H1 (cell line): ENCODE measurements at regions not wholly inside any gene's neighbourhood (a gene's known extent, or its start where the extent isn't known, plus 50 kb on each side); places are given as distances from the start of the nearest gene placed in this dataset.
A peak's percentile ranks its signal among the peaks of the same experiment; 100 is the strongest.

Experiments
- CTCF ChIA-PET: fragments of 300-600 bp; sonication (Branson Sonifier 250); formaldehyde crosslinking; loops from one replicate; lab custom pipeline; 2021; ENCODE audit not compliant: partially characterized antibody; lab: Charles Lee
- POLR2A ChIA-PET: fragments of 300-600 bp; sonication (Branson Sonifier 250); formaldehyde crosslinking; loops from one replicate; lab custom pipeline; 2021; ENCODE audit warnings: inconsistent platforms; ENCODE audit not compliant: partially characterized antibody; lab: Charles Lee
- DNase-seq, 2 experiments: peaks; one replicate each; pipeline versions ENCODE4 v3.0.0 to v3.0.0-alpha.2; 2010 to 2022; ENCODE audit warnings: low spot score in 2 of 2, low read depth in 1 of 2, mixed read lengths in 1 of 2
- FAIRE-seq: peaks from 2 replicates; lab custom pipeline; 2011; peaks lifted over from hg19 to GRCh38; lab: Jason Lieb, UNC
- H2AFZ ChIP-seq: 2 replicates; pipeline ENCODE4 v1.8.1; 2012; ENCODE audit warnings: low read length, inconsistent platforms
- H2AK5ac ChIP-seq: 2 replicates; pipeline ENCODE4 v1.6.1; 2013; ENCODE audit warnings: low read depth, low read length
- H2BK120ac ChIP-seq: replicated peaks from 2 replicates; pipeline ENCODE3; 2013; ENCODE audit warnings: low read depth, low read length, inconsistent platforms
- H2BK12ac ChIP-seq: 2 replicates; pipeline ENCODE4 v1.6.1; 2013; ENCODE audit warnings: low read depth, low read length
- H2BK15ac ChIP-seq: 2 replicates; pipeline ENCODE4 v1.6.1; 2013; ENCODE audit warnings: low read length
- H2BK20ac ChIP-seq: 2 replicates; pipeline ENCODE4 v1.6.1; 2013; ENCODE audit warnings: low read length
- H2BK5ac ChIP-seq: 2 replicates; pipeline ENCODE4 v1.6.1; 2013; ENCODE audit warnings: low read depth, low read length
- H3K14ac ChIP-seq: 2 replicates; pipeline ENCODE4 v1.6.1; 2013; ENCODE audit warnings: inconsistent platforms; ENCODE audit not compliant: insufficient read length
- H3K18ac ChIP-seq: 2 replicates; pipeline ENCODE4 v1.6.1; 2013; ENCODE audit warnings: low read length; ENCODE audit errors: extremely low read depth
- H3K23ac ChIP-seq: 2 replicates; pipeline ENCODE4 v1.6.1; 2013; ENCODE audit warnings: inconsistent platforms; ENCODE audit not compliant: insufficient read length
- H3K23me2 ChIP-seq: 2 replicates; pipeline ENCODE4 v1.6.1; 2013; ENCODE audit warnings: low read depth, low read length
- H3K27ac ChIP-seq: 2 replicates; pipeline ENCODE4 v1.6.1; 2011; ENCODE audit warnings: low read depth, low read length, inconsistent platforms
- H3K27me3 ChIP-seq, 4 experiments: replicated peaks in 1 of 4; 1 replicate in 1 of 4; 2 replicates in 3 of 4; pipeline versions ENCODE4 v1.6.1 to v1.8.1; 2011 to 2013; ENCODE audit warnings: low read length in 3 of 4, mild to moderate bottlenecking in 3 of 4, inconsistent platforms in 2 of 4, mixed read lengths in 2 of 4, moderate library complexity in 1 of 4; ENCODE audit not compliant: control insufficient read depth in 3 of 4, insufficient read depth in 3 of 4; ENCODE audit errors: extremely low read depth in 1 of 4
- H3K36me3 ChIP-seq, 4 experiments: 2 replicates each; pipeline versions ENCODE4 v1.6.1 to v1.8.1; 2011 to 2013; ENCODE audit warnings: mild to moderate bottlenecking in 4 of 4, low read length in 3 of 4, moderate library complexity in 2 of 4, control low read depth in 1 of 4, inconsistent platforms in 1 of 4; ENCODE audit not compliant: insufficient read depth in 4 of 4, control insufficient read depth in 2 of 4
- H3K4ac ChIP-seq: replicated peaks from 2 replicates; pipeline ENCODE3; 2013; ENCODE audit warnings: low read length, low read depth, mixed read lengths, inconsistent platforms; ENCODE audit not compliant: insufficient read length
- H3K4me1 ChIP-seq, 4 experiments: replicated peaks in 1 of 4; 1 replicate in 1 of 4; 2 replicates in 3 of 4; pipeline versions ENCODE4 v1.6.1 to v1.8.1; 2011 to 2013; ENCODE audit warnings: low read length in 3 of 4, inconsistent platforms in 2 of 4, mixed read lengths in 1 of 4; ENCODE audit not compliant: insufficient read depth in 4 of 4, control insufficient read depth in 3 of 4
- H3K4me2 ChIP-seq, 2 experiments: 2 replicates each; pipeline versions ENCODE4 v1.6.1 to v1.8.1; 2011 to 2013; ENCODE audit warnings: low read depth in 2 of 2, low read length in 2 of 2, control low read depth in 1 of 2, inconsistent platforms in 1 of 2, mild to moderate bottlenecking in 1 of 2; ENCODE audit not compliant: insufficient read depth in 1 of 2
- H3K4me3 ChIP-seq, 4 experiments: fragments of 200-600, 300-600 bp in 1 of 4; sonication (generic), shearing (Covaris generic), sonication (Bioruptor Twin) in 1 of 4; 2 replicates each; pipeline versions ENCODE4 v1.5.1 to v1.8.1; 2011 to 2016; ENCODE audit warnings: low read length in 4 of 4, low read depth in 3 of 4, control low read depth in 2 of 4, inconsistent platforms in 2 of 4, mild to moderate bottlenecking in 2 of 4, mixed read lengths in 1 of 4, moderate library complexity in 1 of 4; ENCODE audit not compliant: insufficient read depth in 2 of 4; ENCODE audit errors: extremely low read depth in 1 of 4
- H3K56ac ChIP-seq: replicated peaks from 2 replicates; pipeline ENCODE3; 2013; ENCODE audit warnings: low read depth, mild to moderate bottlenecking, mixed read lengths, low read length, inconsistent platforms; ENCODE audit not compliant: insufficient read length
- H3K79me1 ChIP-seq: 2 replicates; pipeline ENCODE4 v1.6.1; 2013; ENCODE audit warnings: low read depth, low read length, control low read depth
- H3K79me2 ChIP-seq, 2 experiments: 2 replicates each; pipeline versions ENCODE4 v1.6.1 to v1.8.1; 2012 to 2013; ENCODE audit warnings: low read length in 2 of 2, mild to moderate bottlenecking in 2 of 2, inconsistent platforms in 1 of 2; ENCODE audit not compliant: insufficient read depth in 2 of 2, control insufficient read depth in 1 of 2
- H3K9ac ChIP-seq, 4 experiments: replicated peaks in 1 of 4; 1 replicate in 1 of 4; 2 replicates in 3 of 4; pipeline versions ENCODE4 v1.6.1 to v1.8.1; 2011 to 2013; ENCODE audit warnings: low read depth in 3 of 4, low read length in 3 of 4, control low read depth in 2 of 4, mild to moderate bottlenecking in 2 of 4, moderate library complexity in 2 of 4, inconsistent platforms in 1 of 4; ENCODE audit errors: extremely low read depth in 1 of 4
- H3K9me3 ChIP-seq, 2 experiments: 2 replicates each; pipeline versions ENCODE4 v1.6.1 to v1.8.1; 2012 to 2013; ENCODE audit warnings: mild to moderate bottlenecking in 2 of 2, moderate library complexity in 2 of 2, control low read depth in 1 of 2, inconsistent platforms in 1 of 2, low read depth in 1 of 2, low read length in 1 of 2, mixed read lengths in 1 of 2; ENCODE audit not compliant: insufficient read depth in 2 of 2
- H4K20me1 ChIP-seq, 2 experiments: replicated peaks in 1 of 2; 2 replicates each; pipeline versions ENCODE3 to v1.8.1; 2011 to 2013; ENCODE audit warnings: inconsistent platforms in 2 of 2, low read length in 2 of 2, mild to moderate bottlenecking in 1 of 2; ENCODE audit not compliant: insufficient read depth in 2 of 2, control insufficient read depth in 1 of 2
- H4K5ac ChIP-seq: 2 replicates; pipeline ENCODE4 v1.6.1; 2013; ENCODE audit warnings: low read length, low read depth, mixed read lengths, inconsistent platforms; ENCODE audit not compliant: insufficient read length
- H4K8ac ChIP-seq: 2 replicates; pipeline ENCODE4 v1.8.0; 2013; ENCODE audit warnings: mild to moderate bottlenecking, moderate library complexity, low read length, inconsistent platforms; ENCODE audit not compliant: insufficient read depth; ENCODE audit errors: extremely low read depth
- H4K91ac ChIP-seq: replicated peaks from 2 replicates; pipeline ENCODE3; 2013; ENCODE audit warnings: low read length, mixed read lengths, inconsistent platforms; ENCODE audit not compliant: insufficient read length
- BCL11A ChIP-seq, 2 experiments: IDR thresholded peaks; one replicate each; pipeline ENCODE4 v1.6.1; 2011; ENCODE audit warnings: low read depth in 2 of 2, low read length in 2 of 2, mild to moderate bottlenecking in 2 of 2
- BRCA1 ChIP-seq: IDR thresholded peaks from 2 replicates; pipeline ENCODE4 v1.6.1; 2012; ENCODE audit warnings: low read depth, low read length, improper control_type of control experiment
- POLR2A ChIP-seq, 2 experiments: IDR thresholded peaks; 1 replicate in 1 of 2; 2 replicates in 1 of 2; pipeline ENCODE4 v1.6.1; 2011; ENCODE audit warnings: low read depth in 2 of 2, low read length in 2 of 2, mild to moderate bottlenecking in 2 of 2; ENCODE audit errors: control extremely low read depth in 1 of 2
- RFX5 ChIP-seq: IDR thresholded peaks from 2 replicates; pipeline ENCODE4 v1.6.1; 2011; ENCODE audit warnings: low read depth, low read length, improper control_type of control experiment, borderline replicate concordance
- SAP30 ChIP-seq: fragments of 300-600 bp; sonication (generic); IDR thresholded peaks from 2 replicates; pipeline ENCODE4 v1.7.1; 2012; ENCODE audit warnings: low read length, moderate library complexity, mild to moderate bottlenecking, inconsistent platforms; ENCODE audit not compliant: insufficient read depth, insufficient replicate concordance
- SIRT6 ChIP-seq: IDR thresholded peaks from one replicate; pipeline ENCODE4 v1.7.1; 2012; ENCODE audit warnings: low read length, inconsistent platforms
- TAF1 ChIP-seq: IDR thresholded peaks from 2 replicates; pipeline ENCODE4 v1.6.1; 2011; ENCODE audit warnings: mild to moderate bottlenecking, low read depth, low read length
- WGBS, 2 experiments: shearing (Covaris generic) in 1 of 2; methylation state at CpG; one replicate each; pipeline versions ENCODE4 v1.1.6 to v1.1.7; 2013 to 2015; ENCODE audit warnings: low lambda C conversion rate in 2 of 2, mixed read lengths in 2 of 2, inconsistent platforms in 1 of 2, low coverage in 1 of 2, missing lambda C conversion rate in 1 of 2; ENCODE audit not compliant: insufficient replicate concordance in 2 of 2, insufficient coverage in 1 of 2, insufficient read length in 1 of 2; ENCODE audit errors: extremely low coverage in 1 of 2, missing lambda C conversion rate in 1 of 2; 5-methylcytosine and 5-hydroxymethylcytosine counted together
- TF ChIP-seq, protein P1 (sequence below): IDR thresholded peaks from 2 replicates; pipeline ENCODE4 v1.6.1; 2011; ENCODE audit warnings: low read length, improper control_type of control experiment

DNA sequence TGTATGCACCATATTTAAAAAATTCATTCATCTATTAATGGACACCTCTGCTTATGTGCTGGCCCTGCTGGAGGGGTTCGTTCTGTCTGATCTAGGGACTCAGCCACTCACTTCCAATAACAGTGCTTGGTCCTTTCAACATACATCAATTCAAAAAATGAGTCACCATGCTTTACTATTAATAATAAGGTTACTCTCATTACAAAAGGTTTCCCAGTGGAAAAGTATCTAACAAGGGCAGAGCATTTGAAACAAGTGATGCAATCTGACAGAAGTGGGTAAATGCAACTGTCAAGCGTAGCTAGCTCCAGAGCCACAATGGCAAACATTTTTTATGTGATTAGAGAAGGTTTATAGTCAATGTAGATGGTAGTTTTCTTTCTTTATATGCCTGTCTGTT is 67.9 kb upstream of the TNIK start:
- H3K18ac ChIP-seq: no peak overlapping the region
- CTCF ChIA-PET: interaction anchor here (0.6 to 0.7 kb wide), 2 partner anchors 9 to 1280 kb away, joined by 3 read pairs; no protein-coding TSS in a partner anchor
- 89% methylated on average over 2 of the region's 2 CpGs; no CpG with 5 or more reads in 1 of the 2 experiments for WGBS, 2 experiments

More for the DNA sequence above, 67.9 kb upstream of the TNIK start:
- Histone ChIP-seq H3K79me1 (no peaks in the 10 kb centered on the region), H3K4me1 (peaks cover 0 to 6% (median 0%) of the 10 kb centered on the region in 4 experiments; a peak in 1 of 7 replicates), H3K79me2 (no peaks in the 10 kb centered on the region), H2BK120ac (no peak overlapping the region), H2BK15ac (no peak overlapping the region), H3K4ac (no peak overlapping the region), H3K23ac (no peak overlapping the region), H3K36me3 (no peaks in the 10 kb centered on the region), H3K14ac (no peak overlapping the region), H3K56ac (no peak overlapping the region), H2AFZ (no peak overlapping the region), H3K23me2 (no peaks in the 10 kb centered on the region), H3K27me3 (no peaks in the 10 kb centered on the region), H2BK5ac (no peak overlapping the region), H2AK5ac (no peak overlapping the region), H4K20me1 (no peaks in the 10 kb centered on the region), H3K9ac (no peak overlapping the region), H3K4me3 (no peak overlapping the region), H2BK20ac (0 out of 2 replicates have a peak overlapping the region, but pooled peaks have one; percentile 36), H3K9me3 (no peaks in the 10 kb centered on the region), H4K5ac (no peak overlapping the region), H3K4me2 (no peak overlapping the region), H2BK12ac (no peak overlapping the region), H3K27ac (no peak overlapping the region), H4K8ac (no peak overlapping the region), H4K91ac (no peak overlapping the region)
- TF ChIP-seq BRCA1: no peak
- no peak for TF ChIP-seq BCL11A (IDR thresholded peaks at IDR 0.05; ENCODE audit: low read depth in 2 of 2, low read length in 2 of 2)
- no peak for TF ChIP-seq RFX5
- TF ChIP-seq, protein P1, sequence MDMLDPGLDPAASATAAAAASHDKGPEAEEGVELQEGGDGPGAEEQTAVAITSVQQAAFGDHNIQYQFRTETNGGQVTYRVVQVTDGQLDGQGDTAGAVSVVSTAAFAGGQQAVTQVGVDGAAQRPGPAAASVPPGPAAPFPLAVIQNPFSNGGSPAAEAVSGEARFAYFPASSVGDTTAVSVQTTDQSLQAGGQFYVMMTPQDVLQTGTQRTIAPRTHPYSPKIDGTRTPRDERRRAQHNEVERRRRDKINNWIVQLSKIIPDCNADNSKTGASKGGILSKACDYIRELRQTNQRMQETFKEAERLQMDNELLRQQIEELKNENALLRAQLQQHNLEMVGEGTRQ: no peak
- TF ChIP-seq SIRT6: no peak
- TF ChIP-seq SAP30: no peak
- TF ChIP-seq POLR2A (IDR thresholded peaks at IDR 0.05; ENCODE audit: control extremely low read depth in 1 of 2, low read depth in 2 of 2, low read length in 2 of 2): no peak
- no peak for TF ChIP-seq TAF1
- POLR2A ChIA-PET: no interaction called here
- FAIRE-seq (no peak), DNase-seq (no peak)
